Fibroblast of pulmonary artery (primary cell): ENCODE measurements at regions not wholly inside any gene's neighbourhood (a gene's known extent, or its start where the extent isn't known, plus 50 kb on each side); places are given as distances from the start of the nearest gene placed in this dataset.

Experiments
- DNase-seq: peaks from one replicate; pipeline ENCODE4 v3.0.0-alpha.2; 2010; ENCODE audit warnings: low read depth
- H3K4me3 ChIP-seq: replicated peaks from 2 replicates; pipeline ENCODE4 v1.5.1; 2011; ENCODE audit warnings: low read depth, mild to moderate bottlenecking, control low read depth, low read length, moderate library complexity
- CTCF ChIP-seq: IDR thresholded peaks from 2 replicates; pipeline ENCODE4 v1.5.1; 2011; ENCODE audit warnings: mild to moderate bottlenecking, control low read depth, low read length, inconsistent platforms; ENCODE audit errors: missing control alignments

- no peak overlapping the region for H3K4me3 ChIP-seq
- no peak for DNase-seq
- no peak for TF ChIP-seq CTCF
Measured at GRCh38 chr11:13224324-13224723, 53.3 kb upstream of the BMAL1 start.

- DNase-seq: no peak
- H3K4me3 ChIP-seq: no peak overlapping the region
- TF ChIP-seq CTCF: no peak
Measured at GRCh38 chr11:13225038-13226001, 52.3 kb upstream of the BMAL1 start.

GRCh38 chr11:13227676-13228255 is 49.8 kb upstream of the BMAL1 start:
- DNase-seq: no peak
- H3K4me3 ChIP-seq: no peak overlapping the region
- TF ChIP-seq CTCF: no peak
